ENCODE measurements at regions not wholly inside any gene's neighbourhood (a gene's known extent, or its start where the extent isn't known, plus 50 kb on each side); places are given as distances from the start of the nearest gene placed in this dataset.
"Not testable (repeated sequence)": the region's sequence is repeated elsewhere in the genome, so short reads cannot be mapped to it uniquely, and the experiment has no call there.

DNA sequence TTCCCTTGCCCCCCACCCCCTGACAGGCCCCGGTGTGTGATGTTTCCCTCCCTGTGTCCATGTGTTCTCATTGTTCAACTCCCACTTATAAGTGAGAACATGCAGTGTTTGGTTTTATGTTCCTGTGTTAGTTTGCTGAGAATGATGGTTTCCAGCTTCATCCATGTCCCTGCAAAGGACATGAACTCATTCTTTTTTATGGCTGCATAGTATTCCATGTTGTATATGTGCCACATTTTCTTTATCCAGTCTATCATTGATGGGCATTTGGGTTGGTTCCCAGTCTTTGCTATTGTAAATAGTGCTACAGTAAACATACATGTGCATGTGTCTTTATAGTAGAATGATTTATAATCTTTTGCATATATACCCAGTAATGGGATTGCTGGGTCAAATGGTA is 287.4 kb downstream of the UTRN start:
- H3K9me3 Mint-ChIP-seq; intact Hi-C loops (cut with micrococcal nuclease); H3K4me3 Mint-ChIP-seq; H3K27me3 Mint-ChIP-seq (ENCODE audit: insufficient read depth); H3K27ac Mint-ChIP-seq; DNase-seq (ENCODE audit: low spot score): not testable (repeated sequence)
- H3K36me3 Mint-ChIP-seq (ENCODE audit: low read depth), result peaks cover 32% of the 10 kb centered on the region
- peaks cover 11% of the 10 kb centered on the region for H3K4me1 Mint-ChIP-seq (ENCODE audit: low read depth)

- Mint-ChIP-seq H3K4me1 (ENCODE audit: low read depth) (peaks cover 8% of the 10 kb centered on the region), H3K4me3 (no peak overlapping the region), H3K36me3 (ENCODE audit: low read depth) (peaks cover 36% of the 10 kb centered on the region), H3K27ac (no peak overlapping the region), H3K27me3 (ENCODE audit: insufficient read depth) (no peaks in the 10 kb centered on the region), H3K9me3 (no peaks in the 10 kb centered on the region)
- no peak for DNase-seq (ENCODE audit: low spot score)
- intact Hi-C loops (cut with micrococcal nuclease), result no loop called here
Measured at GRCh38 chr6:144574796-144575195, 289.7 kb downstream of the UTRN start.

GRCh38 chr6:144575327-144575726 is 290.2 kb downstream of the UTRN start:
- Mint-ChIP-seq H3K4me1 (ENCODE audit: low read depth) (peaks cover 14% of the 10 kb centered on the region), H3K4me3 (no peak overlapping the region), H3K36me3 (ENCODE audit: low read depth) (peaks cover 38% of the 10 kb centered on the region), H3K27me3 (ENCODE audit: insufficient read depth) (no peaks in the 10 kb centered on the region), H3K27ac (no peak overlapping the region), H3K9me3 (no peaks in the 10 kb centered on the region)
- intact Hi-C loops (cut with micrococcal nuclease), result no loop called here
- DNase-seq (ENCODE audit: low spot score), result no peak

DNA sequence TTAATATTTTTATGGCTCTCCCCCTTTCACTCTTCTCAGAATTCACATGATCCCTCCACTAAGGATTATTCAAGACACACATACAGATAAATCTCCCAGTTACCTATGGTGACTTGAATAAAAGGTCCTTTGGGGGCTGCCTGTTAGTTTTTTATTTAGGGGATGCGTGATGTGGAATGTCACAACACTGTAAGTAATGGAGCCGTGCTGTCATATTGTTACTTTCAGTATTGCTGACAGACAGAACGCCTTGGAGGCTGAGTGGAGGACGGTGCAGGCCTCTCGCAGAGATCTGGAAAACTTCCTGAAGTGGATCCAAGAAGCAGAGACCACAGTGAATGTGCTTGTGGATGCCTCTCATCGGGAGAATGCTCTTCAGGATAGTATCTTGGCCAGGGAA is 291.7 kb downstream of the UTRN start:
- Mint-ChIP-seq H3K36me3 (ENCODE audit: low read depth) (peaks cover 37% of the 10 kb centered on the region), H3K4me1 (ENCODE audit: low read depth) (peaks cover 27% of the 10 kb centered on the region), H3K27ac (no peak overlapping the region), H3K27me3 (ENCODE audit: insufficient read depth) (no peaks in the 10 kb centered on the region), H3K4me3 (no peak overlapping the region), H3K9me3 (no peaks in the 10 kb centered on the region)
- DNase-seq (ENCODE audit: low spot score), result no peak
- intact Hi-C loops (cut with micrococcal nuclease), result no loop called here

GRCh38 chr6:144578385-144579350 is 293.5 kb downstream of the UTRN start:
- peaks cover 43% of the 10 kb centered on the region for H3K4me1 Mint-ChIP-seq (ENCODE audit: low read depth)
- intact Hi-C loops (cut with micrococcal nuclease), result no loop called here
- no peak for DNase-seq (ENCODE audit: low spot score)

DNA sequence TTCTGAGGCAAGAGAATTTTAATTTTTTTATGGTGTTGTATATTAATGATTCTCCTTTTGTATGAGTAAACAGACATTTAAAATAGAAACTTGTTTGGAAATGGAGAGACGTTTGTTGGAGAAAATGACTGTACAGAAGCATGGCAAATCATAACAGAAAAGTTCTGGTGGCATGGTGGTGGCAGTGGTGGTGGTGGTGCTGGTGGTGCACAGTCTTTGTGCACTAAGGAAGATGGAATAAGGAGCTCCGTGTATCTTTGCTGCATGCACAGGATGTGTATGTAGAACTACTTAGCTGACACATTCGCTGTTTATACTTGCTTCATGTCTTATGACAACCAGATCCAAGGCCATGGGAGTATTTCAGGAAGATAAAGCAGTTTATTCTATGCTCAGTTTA is 294.9 kb downstream of the UTRN start:
- Mint-ChIP-seq H3K27ac (peak overlapping the region; percentile 2), H3K9me3 (no peaks in the 10 kb centered on the region), H3K4me1 (ENCODE audit: low read depth) (peaks cover 53% of the 10 kb centered on the region), H3K4me3 (no peak overlapping the region), H3K36me3 (ENCODE audit: low read depth) (peaks cover 27% of the 10 kb centered on the region), H3K27me3 (ENCODE audit: insufficient read depth) (no peaks in the 10 kb centered on the region)
- intact Hi-C loops (cut with micrococcal nuclease), result loop anchor here (5.0 to 10.0 kb wide), 4 partner anchors 147 to 1245 kb away; partner anchors contain the start of gene EPM2A
- no peak for DNase-seq (ENCODE audit: low spot score)

More at GRCh38 chr6:144578385-144579350, 293.5 kb downstream of the UTRN start:
- no peak overlapping the region for H3K4me3 Mint-ChIP-seq
- no peaks in the 10 kb centered on the region for H3K9me3 Mint-ChIP-seq
- no peaks in the 10 kb centered on the region for H3K27me3 Mint-ChIP-seq (ENCODE audit: insufficient read depth)
- no peak overlapping the region for H3K27ac Mint-ChIP-seq
- H3K36me3 Mint-ChIP-seq (ENCODE audit: low read depth), result peaks cover 27% of the 10 kb centered on the region

DNA sequence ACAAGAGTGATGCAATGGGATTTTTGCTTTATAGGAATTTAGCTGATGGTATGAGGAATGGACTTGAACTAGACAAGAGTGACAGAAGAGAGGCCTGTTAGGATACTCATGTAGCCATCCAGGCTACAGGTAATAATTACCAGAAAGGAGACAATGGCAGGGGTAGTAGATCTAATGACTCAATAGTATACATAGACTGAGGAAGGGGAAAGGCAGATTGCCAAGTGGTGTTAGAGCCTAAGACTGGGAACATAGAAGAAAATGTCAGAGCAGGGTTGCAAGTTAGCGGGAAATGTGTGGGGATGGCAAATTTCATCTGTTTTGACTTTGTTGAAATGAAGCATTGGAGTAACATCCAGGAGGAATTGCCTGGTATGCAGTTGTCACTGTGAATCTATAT is 295.6 kb downstream of the UTRN start:
- DNase-seq (ENCODE audit: low spot score), result no peak
- Mint-ChIP-seq H3K27ac (peak overlapping the region; percentile 13), H3K4me3 (no peak overlapping the region), H3K4me1 (ENCODE audit: low read depth) (peaks cover 48% of the 10 kb centered on the region), H3K9me3 (no peaks in the 10 kb centered on the region), H3K36me3 (ENCODE audit: low read depth) (peaks cover 27% of the 10 kb centered on the region), H3K27me3 (ENCODE audit: insufficient read depth) (no peaks in the 10 kb centered on the region)
- intact Hi-C loops (cut with micrococcal nuclease), result loop anchor here (5.0 to 10.0 kb wide), 4 partner anchors 147 to 1244 kb away; partner anchors contain the start of gene EPM2A

GRCh38 chr6:144581812-144582537 is 296.8 kb downstream of the UTRN start:
- no peak overlapping the region for H3K27ac Mint-ChIP-seq
- peak overlapping the region; percentile 12 for H3K4me3 Mint-ChIP-seq
- no peak for DNase-seq (ENCODE audit: low spot score)
- H3K4me1 Mint-ChIP-seq (ENCODE audit: low read depth), result peaks cover 52% of the 10 kb centered on the region
- no peaks in the 10 kb centered on the region for H3K9me3 Mint-ChIP-seq
- peaks cover 24% of the 10 kb centered on the region for H3K36me3 Mint-ChIP-seq (ENCODE audit: low read depth)
- no peaks in the 10 kb centered on the region for H3K27me3 Mint-ChIP-seq (ENCODE audit: insufficient read depth)
- intact Hi-C loops (cut with micrococcal nuclease), result loop anchor here (2.0 to 10.0 kb wide), 7 partner anchors 33 to 1243 kb away; partner anchors contain the start of gene EPM2A

DNA sequence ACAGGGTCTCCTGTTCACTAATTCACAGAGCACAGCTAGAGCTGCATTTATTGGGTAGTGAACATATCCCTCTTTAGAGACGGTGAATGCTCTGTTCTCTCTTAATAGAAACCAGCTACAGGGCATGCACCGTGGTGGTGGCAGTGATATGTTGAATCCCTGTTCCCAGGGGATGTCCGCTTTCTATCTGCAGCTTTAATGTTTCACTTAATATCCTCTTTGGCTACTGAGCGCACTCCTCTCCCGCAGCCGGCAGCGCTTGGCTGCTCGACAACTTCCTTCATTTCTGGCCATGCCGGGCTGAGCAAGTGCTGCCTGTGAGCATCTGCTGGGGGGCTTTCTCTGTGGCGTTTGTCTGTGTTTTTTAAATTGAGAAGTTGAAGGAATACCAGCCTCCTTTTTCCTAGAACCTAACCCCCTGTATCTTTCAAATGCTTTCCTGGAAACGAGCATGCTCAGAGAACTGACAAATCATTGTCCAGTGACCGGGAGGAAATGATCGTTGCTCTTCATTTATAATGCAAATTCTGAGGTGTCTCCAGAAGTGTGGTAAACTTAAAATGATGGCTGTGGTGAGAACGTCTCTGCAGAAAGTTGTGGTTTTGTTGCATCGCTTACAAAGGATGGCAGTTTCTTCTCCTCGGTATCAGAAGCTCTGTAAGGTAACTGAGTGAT is 297.9 kb downstream of the UTRN start:
- peak overlapping the region; percentile 82 for H3K4me3 Mint-ChIP-seq
- H3K4me1 Mint-ChIP-seq (ENCODE audit: low read depth), result peaks cover 55% of the 10 kb centered on the region
- H3K27me3 Mint-ChIP-seq (ENCODE audit: insufficient read depth), result no peaks in the 10 kb centered on the region
- peak overlapping the region; percentile 91 for H3K27ac Mint-ChIP-seq
- intact Hi-C loops (cut with micrococcal nuclease), result loop anchor here (1.0 to 10.0 kb wide), 12 partner anchors 20 to 1242 kb away; partner anchors contain the start of gene EPM2A
- H3K36me3 Mint-ChIP-seq (ENCODE audit: low read depth), result peaks cover 24% of the 10 kb centered on the region
- no peaks in the 10 kb centered on the region for H3K9me3 Mint-ChIP-seq
- DNase-seq (ENCODE audit: low spot score), result peak; percentile 58

GRCh38 chr6:144583614-144583954 is 298.4 kb downstream of the UTRN start:
- H3K4me1 Mint-ChIP-seq (ENCODE audit: low read depth), result peaks cover 60% of the 10 kb centered on the region
- H3K27ac Mint-ChIP-seq, result peak overlapping the region; percentile 91
- no peaks in the 10 kb centered on the region for H3K27me3 Mint-ChIP-seq (ENCODE audit: insufficient read depth)
- no peaks in the 10 kb centered on the region for H3K9me3 Mint-ChIP-seq
- DNase-seq (ENCODE audit: low spot score), result no peak
- H3K36me3 Mint-ChIP-seq (ENCODE audit: low read depth), result peaks cover 26% of the 10 kb centered on the region
- H3K4me3 Mint-ChIP-seq, result peak overlapping the region; percentile 82
- intact Hi-C loops (cut with micrococcal nuclease), result loop anchor here (1.0 to 10.0 kb wide), 12 partner anchors 20 to 1241 kb away; partner anchors contain the start of gene EPM2A

DNA sequence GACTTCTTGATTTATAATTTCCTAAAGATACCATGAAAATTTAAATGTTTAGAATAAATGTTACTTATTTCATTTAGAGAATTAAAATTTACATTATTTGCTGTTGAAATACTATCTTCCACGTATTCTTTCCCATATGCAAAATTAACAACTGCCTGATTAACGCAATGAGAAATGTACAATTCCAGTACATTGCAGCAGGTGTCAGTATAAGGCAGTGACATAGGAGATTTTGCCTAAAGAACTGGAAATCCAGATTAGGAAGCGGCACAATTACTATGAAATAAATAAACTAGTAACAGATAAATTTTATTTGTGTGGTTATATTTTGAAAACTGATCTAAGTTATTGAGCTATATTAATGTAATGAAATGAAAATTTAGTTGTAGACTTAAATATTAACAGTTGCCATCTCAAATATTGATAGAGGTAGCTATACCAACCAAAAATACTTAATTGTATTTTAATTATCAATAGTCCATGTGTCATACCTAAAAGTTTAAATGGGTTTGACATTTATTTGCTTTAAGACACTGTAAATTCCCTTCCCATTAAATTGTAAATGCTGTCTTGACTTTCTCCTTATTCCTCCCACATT is 300.2 kb downstream of the UTRN start:
- no peak overlapping the region for H3K4me3 Mint-ChIP-seq
- intact Hi-C loops (cut with micrococcal nuclease), result loop anchor here (1.0 to 10.0 kb wide), 6 partner anchors 69 to 1239 kb away; partner anchors contain the start of gene EPM2A
- DNase-seq (ENCODE audit: low spot score), result no peak
- H3K9me3 Mint-ChIP-seq, result no peaks in the 10 kb centered on the region
- no peaks in the 10 kb centered on the region for H3K27me3 Mint-ChIP-seq (ENCODE audit: insufficient read depth)
- H3K4me1 Mint-ChIP-seq (ENCODE audit: low read depth), result peaks cover 56% of the 10 kb centered on the region
- H3K36me3 Mint-ChIP-seq (ENCODE audit: low read depth), result peaks cover 17% of the 10 kb centered on the region
- no peak overlapping the region for H3K27ac Mint-ChIP-seq

DNA sequence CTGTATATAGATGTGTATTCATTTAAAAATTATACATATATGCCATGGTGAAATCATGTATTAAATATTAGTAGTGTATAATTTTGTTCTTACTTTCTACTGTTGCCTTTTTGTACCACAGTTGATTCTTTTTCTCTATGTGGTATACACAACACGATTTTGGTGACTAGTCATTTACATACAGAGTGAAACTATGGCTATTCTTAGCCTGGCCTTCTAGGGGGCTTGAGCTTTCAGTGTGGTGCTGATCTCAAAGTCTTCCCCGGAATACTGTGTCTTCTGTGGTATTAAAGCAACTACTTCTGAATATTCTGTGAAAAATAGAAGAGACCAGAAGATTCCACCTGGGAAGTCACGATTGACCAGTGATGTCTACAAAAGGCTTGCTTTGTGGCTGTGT is 301.9 kb downstream of the UTRN start:
- H3K4me3 Mint-ChIP-seq, result no peak overlapping the region
- H3K36me3 Mint-ChIP-seq (ENCODE audit: low read depth), result peaks cover 15% of the 10 kb centered on the region
- H3K27me3 Mint-ChIP-seq (ENCODE audit: insufficient read depth), result no peaks in the 10 kb centered on the region
- H3K9me3 Mint-ChIP-seq, result no peaks in the 10 kb centered on the region
- no peak overlapping the region for H3K27ac Mint-ChIP-seq
- no peak for DNase-seq (ENCODE audit: low spot score)
- H3K4me1 Mint-ChIP-seq (ENCODE audit: low read depth), result peaks cover 42% of the 10 kb centered on the region
- intact Hi-C loops (cut with micrococcal nuclease), result loop anchor here (10.0 kb wide), 2 partner anchors 1148 to 1238 kb away; partner anchors contain the start of gene EPM2A

Data from activated T-helper 1 cell treated with anti-CD3 and anti-CD28 coated beads, Interleukin-12 subunit alpha, Interleukin-12 subunit beta, Interleukin-2, Interleukin-4 antibody, amounts not matched to agents 30 ng/mL and 10 ng/mL and 1 ng/mL, durations not matched to agents 14 hours and 24 hours and 36 hours (primary cell).